Parathyroid adenoma (tissue), 2 donors: ENCODE measurements at regions not wholly inside any gene's neighbourhood (a gene's known extent, or its start where the extent isn't known, plus 50 kb on each side); places are given as distances from the start of the nearest gene placed in this dataset.

Experiments used
- H2AFZ ChIP-seq: fragments of 300-600 bp; sonication (generic); one replicate; pipeline ENCODE4 v1.7.0; 2017; ENCODE audit warnings: antibody characterized with exemption, mild to moderate bottlenecking
- H3K27ac ChIP-seq: fragments of 300-600 bp; sonication (generic); one replicate; pipeline ENCODE4 v1.7.0; 2017
- H3K27me3 ChIP-seq: fragments of 300-600 bp; sonication (generic); one replicate; pipeline ENCODE4 v1.7.0; 2017; ENCODE audit warnings: low read length; ENCODE audit not compliant: control insufficient read depth, insufficient read depth
- H3K36me3 ChIP-seq: fragments of 300-600 bp; sonication (generic); one replicate; pipeline ENCODE4 v1.7.0; 2017; ENCODE audit warnings: low read length; ENCODE audit not compliant: control insufficient read depth, insufficient read depth
- H3K4me1 ChIP-seq: fragments of 300-600 bp; sonication (generic); one replicate; pipeline ENCODE4 v1.7.0; 2017; ENCODE audit warnings: control low read depth
- H3K4me2 ChIP-seq: fragments of 300-600 bp; sonication (generic); one replicate; pipeline ENCODE4 v1.7.0; 2017; ENCODE audit warnings: low read length
- H3K4me3 ChIP-seq: fragments of 300-600 bp; sonication (generic); one replicate; pipeline ENCODE4 v1.7.0; 2017; ENCODE audit warnings: low read depth, low read length
- H3K79me2 ChIP-seq: fragments of 300-600 bp; sonication (generic); one replicate; pipeline ENCODE4 v1.7.0; 2017; ENCODE audit warnings: control low read depth
- H3K9ac ChIP-seq: fragments of 300-600 bp; sonication (generic); one replicate; pipeline ENCODE4 v1.7.0; 2017; ENCODE audit warnings: mild to moderate bottlenecking
- H3K9me3 ChIP-seq: fragments of 300-600 bp; sonication (generic); one replicate; pipeline ENCODE4 v1.7.0; 2017; ENCODE audit warnings: low read length; ENCODE audit not compliant: control insufficient read depth
- TF ChIP-seq, protein P1 (sequence below): fragments of 300-600 bp; sonication (generic); IDR thresholded peaks from one replicate; pipeline ENCODE4 v1.7.0; 2017; ENCODE audit warnings: antibody characterized with exemption, mild to moderate bottlenecking
- donor health status: primary hyperparathyroidism.

DNA sequence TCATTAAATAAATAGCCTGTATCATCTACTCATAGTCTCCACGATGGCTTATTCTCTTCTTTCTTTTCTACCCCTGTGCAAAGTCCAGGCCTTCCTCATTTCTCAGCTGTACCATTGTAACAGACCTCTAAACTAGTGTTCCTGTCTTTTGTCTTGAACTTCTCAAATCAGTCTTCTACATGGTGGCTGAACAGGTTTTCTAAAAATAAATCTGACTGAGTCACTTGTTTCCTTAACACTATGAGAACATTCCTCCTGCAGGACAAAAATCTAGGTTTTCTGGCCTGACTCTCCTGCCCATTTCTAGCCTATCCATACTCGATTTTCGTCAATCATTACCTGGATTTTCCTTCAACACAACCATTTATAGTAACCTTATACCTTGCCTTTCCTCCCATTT, 1080.8 kb upstream of the TENM4 start:
- Histone ChIP-seq H2AFZ (no peak overlapping the region), H3K4me3 (no peak overlapping the region)

DNA sequence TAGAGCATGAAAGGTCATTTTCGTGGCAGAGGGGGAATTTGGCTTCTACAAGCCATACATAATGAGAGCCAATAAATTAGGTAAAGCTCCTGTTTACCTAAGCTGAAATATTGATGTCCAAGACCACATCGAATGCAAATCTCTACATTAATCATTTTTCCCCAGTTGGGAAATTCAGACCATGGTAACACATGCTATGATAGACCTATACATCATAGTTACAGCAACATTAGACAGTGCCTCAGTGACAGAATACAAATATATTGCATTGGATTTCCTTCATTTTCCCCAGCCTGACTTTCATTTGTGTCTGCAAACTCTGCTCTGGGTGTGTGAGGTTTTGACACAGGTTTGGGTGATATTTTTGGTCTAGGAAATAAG, 1079.7 kb upstream of the TENM4 start:
- Histone ChIP-seq H3K4me2 (no peak overlapping the region), H3K4me1 (no peaks in the 10 kb centered on the region), H3K27ac (no peak overlapping the region), H3K27me3 (no peaks in the 10 kb centered on the region), H3K4me3 (no peak overlapping the region), H3K36me3 (no peaks in the 10 kb centered on the region), H3K9me3 (no peaks in the 10 kb centered on the region), H2AFZ (no peak overlapping the region), H3K9ac (no peak overlapping the region), H3K79me2 (no peaks in the 10 kb centered on the region)
- TF ChIP-seq, protein P1, sequence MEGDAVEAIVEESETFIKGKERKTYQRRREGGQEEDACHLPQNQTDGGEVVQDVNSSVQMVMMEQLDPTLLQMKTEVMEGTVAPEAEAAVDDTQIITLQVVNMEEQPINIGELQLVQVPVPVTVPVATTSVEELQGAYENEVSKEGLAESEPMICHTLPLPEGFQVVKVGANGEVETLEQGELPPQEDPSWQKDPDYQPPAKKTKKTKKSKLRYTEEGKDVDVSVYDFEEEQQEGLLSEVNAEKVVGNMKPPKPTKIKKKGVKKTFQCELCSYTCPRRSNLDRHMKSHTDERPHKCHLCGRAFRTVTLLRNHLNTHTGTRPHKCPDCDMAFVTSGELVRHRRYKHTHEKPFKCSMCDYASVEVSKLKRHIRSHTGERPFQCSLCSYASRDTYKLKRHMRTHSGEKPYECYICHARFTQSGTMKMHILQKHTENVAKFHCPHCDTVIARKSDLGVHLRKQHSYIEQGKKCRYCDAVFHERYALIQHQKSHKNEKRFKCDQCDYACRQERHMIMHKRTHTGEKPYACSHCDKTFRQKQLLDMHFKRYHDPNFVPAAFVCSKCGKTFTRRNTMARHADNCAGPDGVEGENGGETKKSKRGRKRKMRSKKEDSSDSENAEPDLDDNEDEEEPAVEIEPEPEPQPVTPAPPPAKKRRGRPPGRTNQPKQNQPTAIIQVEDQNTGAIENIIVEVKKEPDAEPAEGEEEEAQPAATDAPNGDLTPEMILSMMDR, result no peak

More for the DNA sequence above, 1080.8 kb upstream of the TENM4 start:
- H3K9ac ChIP-seq, result no peak overlapping the region
- H3K36me3 ChIP-seq, result no peaks in the 10 kb centered on the region
- no peaks in the 10 kb centered on the region for H3K4me1 ChIP-seq
- no peaks in the 10 kb centered on the region for H3K27me3 ChIP-seq
- H3K9me3 ChIP-seq, result no peaks in the 10 kb centered on the region
- H3K79me2 ChIP-seq, result no peaks in the 10 kb centered on the region
- TF ChIP-seq, protein P1, result no peak
- H3K4me2 ChIP-seq, result no peak overlapping the region
- H3K27ac ChIP-seq, result no peak overlapping the region

DNA sequence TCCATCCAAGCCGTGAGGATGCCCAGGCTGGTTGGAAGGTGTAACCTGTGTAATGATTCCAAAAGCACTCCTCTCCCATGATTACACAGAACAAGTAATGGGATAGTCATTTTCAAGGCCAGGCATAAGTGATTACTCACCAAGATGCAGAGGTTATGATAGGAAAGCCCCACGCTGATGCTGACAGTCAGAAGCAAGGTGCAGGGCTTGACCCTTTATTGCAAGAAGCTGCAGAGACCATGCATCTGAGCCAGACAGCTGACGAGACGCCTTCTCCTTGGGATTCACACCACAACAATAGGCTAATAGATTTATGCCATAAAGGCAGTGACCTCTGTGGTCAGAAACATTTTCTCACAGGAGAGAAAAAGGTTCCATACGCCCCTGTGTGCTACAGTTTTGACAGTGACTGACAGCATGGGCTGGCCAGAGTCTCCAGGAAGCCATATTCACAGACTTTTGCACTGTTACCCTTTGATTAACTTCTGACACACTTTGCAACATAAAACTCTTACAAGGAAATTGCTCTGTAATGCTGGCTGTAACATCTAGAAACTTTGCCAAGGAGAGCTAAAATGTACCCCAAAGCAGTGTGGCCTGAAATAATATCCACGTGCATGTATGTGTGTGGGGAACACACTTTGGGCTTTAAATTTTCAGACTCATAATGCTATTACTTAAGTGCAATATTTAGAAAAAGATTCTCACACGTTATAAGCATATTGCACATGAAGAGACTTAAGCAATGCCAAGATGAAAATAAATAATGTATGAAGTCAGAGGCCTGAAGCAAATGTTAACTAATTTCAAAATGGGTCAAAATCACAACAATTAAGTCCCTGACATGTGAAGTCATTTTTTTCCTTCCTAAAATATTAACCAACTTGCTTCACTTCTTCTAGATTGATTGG, 1079.0 kb upstream of the TENM4 start:
- H3K4me1 ChIP-seq, result no peaks in the 10 kb centered on the region
- no peak overlapping the region for H3K9ac ChIP-seq
- no peaks in the 10 kb centered on the region for H3K79me2 ChIP-seq
- no peaks in the 10 kb centered on the region for H3K27me3 ChIP-seq
- no peak overlapping the region for H3K27ac ChIP-seq
- no peak overlapping the region for H3K4me3 ChIP-seq
- H3K4me2 ChIP-seq, result no peak overlapping the region
- H3K36me3 ChIP-seq, result no peaks in the 10 kb centered on the region
- no peak overlapping the region for H2AFZ ChIP-seq
- H3K9me3 ChIP-seq, result no peaks in the 10 kb centered on the region
- TF ChIP-seq, protein P1, result no peak

DNA sequence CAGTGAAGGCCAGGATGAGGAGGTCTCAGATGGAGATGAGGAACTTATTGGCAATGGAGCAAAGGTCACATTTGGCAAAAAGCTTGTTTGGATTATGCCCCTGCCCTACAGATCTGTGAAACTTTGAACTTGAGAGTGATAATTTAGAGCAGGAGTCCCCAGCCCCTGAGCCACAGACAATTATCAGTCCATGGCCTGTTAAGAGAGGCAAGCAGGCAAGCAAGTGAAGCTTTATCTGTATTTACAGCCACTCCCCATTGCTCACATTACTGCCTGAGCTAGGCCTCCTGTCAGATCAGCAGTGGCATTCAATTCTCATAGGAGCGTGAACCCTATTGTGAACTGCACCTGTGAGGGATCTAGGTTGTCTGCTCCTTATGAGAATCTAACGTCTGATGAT, 1076.9 kb upstream of the TENM4 start:
- Histone ChIP-seq H3K27me3 (no peaks in the 10 kb centered on the region), H3K79me2 (no peaks in the 10 kb centered on the region), H2AFZ (no peak overlapping the region), H3K4me3 (no peak overlapping the region), H3K36me3 (no peaks in the 10 kb centered on the region), H3K4me1 (no peaks in the 10 kb centered on the region), H3K9ac (no peak overlapping the region), H3K27ac (no peak overlapping the region), H3K4me2 (no peak overlapping the region), H3K9me3 (no peaks in the 10 kb centered on the region)
- TF ChIP-seq, protein P1, result no peak

DNA sequence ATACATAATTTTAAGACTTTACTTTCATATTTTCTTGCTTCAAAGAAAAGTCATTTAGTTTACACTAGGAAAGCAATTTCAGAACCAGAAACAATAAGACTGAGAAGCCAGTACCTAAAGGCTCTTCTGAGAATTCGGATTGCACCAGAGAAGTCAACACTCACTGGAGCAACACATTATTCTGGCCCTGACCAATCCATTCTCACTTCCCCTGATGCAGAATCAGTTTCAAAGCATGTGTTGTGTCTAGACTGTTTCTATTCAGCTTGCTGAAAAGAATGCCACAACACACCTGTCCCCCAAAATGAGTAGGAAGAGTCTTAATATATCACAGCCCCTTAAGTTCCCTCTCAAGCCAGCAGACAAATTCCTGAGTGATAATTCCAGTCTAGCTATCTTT, 1074.3 kb upstream of the TENM4 start:
- TF ChIP-seq, protein P1, result no peak
- Histone ChIP-seq H3K27ac (no peak overlapping the region), H3K79me2 (no peaks in the 10 kb centered on the region), H3K9ac (no peak overlapping the region), H3K4me3 (no peak overlapping the region), H3K36me3 (no peaks in the 10 kb centered on the region), H3K27me3 (no peaks in the 10 kb centered on the region), H3K4me1 (no peaks in the 10 kb centered on the region), H2AFZ (no peak overlapping the region), H3K4me2 (no peak overlapping the region), H3K9me3 (no peaks in the 10 kb centered on the region)
